GM12872 (cell line): ENCODE measurements at regions not wholly inside any gene's neighbourhood (a gene's known extent, or its start where the extent isn't known, plus 50 kb on each side); places are given as distances from the start of the nearest gene placed in this dataset.

Experiments used
- TF ChIP-seq, protein P1 (sequence below): IDR thresholded peaks from 3 replicates; pipeline ENCODE4 v1.5.1; 2011; ENCODE audit warnings: low read depth, mild to moderate bottlenecking, low read length, moderate library complexity; ENCODE audit not compliant: insufficient read depth

DNA sequence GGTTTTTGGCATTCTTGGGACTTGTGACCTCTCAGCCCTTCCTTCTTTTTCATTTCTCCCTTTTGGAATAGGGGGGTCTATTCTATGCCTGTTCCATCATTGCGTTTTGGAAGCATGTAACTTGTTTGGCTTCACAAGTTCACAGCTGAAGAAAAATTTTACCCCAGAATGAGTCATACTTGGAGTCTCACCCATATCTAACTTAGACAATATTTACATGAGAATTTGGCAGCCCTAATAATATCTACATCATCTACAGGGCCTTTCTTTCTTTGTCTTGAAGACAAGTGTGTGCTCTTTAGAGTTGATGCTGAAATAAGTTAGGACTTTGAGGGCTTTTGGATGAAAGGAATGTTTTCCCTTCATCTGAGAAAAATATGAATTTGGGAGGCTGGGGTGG, 1312.9 kb upstream of the FLRT2 start:
- TF ChIP-seq, protein P1, sequence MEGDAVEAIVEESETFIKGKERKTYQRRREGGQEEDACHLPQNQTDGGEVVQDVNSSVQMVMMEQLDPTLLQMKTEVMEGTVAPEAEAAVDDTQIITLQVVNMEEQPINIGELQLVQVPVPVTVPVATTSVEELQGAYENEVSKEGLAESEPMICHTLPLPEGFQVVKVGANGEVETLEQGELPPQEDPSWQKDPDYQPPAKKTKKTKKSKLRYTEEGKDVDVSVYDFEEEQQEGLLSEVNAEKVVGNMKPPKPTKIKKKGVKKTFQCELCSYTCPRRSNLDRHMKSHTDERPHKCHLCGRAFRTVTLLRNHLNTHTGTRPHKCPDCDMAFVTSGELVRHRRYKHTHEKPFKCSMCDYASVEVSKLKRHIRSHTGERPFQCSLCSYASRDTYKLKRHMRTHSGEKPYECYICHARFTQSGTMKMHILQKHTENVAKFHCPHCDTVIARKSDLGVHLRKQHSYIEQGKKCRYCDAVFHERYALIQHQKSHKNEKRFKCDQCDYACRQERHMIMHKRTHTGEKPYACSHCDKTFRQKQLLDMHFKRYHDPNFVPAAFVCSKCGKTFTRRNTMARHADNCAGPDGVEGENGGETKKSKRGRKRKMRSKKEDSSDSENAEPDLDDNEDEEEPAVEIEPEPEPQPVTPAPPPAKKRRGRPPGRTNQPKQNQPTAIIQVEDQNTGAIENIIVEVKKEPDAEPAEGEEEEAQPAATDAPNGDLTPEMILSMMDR = no peak

DNA sequence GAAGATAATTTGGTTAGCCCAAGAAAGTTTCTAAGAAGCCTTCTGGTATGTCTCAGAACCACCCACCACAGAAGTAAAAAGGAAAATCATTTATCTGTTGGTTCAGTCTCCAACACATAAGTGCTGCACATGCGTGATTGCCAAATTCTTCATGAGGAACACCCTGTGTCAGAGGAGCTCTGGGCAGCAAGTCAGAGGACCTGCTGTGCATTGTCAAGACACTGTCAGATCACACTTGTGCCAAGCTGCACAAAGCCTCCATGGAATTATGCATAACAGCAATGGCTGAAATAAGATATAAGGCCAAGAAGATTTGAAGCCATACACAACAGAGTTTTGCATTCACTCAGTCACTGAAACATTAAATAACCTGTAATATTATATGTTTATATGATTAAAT, 1304.7 kb upstream of the FLRT2 start:
- TF ChIP-seq, protein P1 = no peak

DNA sequence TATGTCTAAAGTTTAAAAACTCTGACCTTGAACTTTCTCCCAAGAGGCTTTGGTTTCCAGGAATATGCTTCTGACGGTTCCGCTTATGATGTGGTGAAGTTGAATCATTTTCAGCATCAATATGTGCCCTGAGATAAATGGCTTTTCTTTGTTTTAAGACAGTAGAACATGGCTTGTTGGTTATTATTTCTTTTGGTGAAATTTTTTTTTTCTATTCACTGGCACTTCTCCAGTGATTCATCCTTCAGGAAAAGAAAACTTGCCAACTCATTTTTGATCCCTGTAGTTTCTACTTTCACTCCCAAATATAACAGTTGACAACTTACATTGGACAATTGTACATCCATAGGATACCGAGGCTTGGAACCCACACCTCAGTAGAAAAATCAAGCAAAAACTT, 1301.2 kb upstream of the FLRT2 start:
- TF ChIP-seq, protein P1 = no peak

DNA sequence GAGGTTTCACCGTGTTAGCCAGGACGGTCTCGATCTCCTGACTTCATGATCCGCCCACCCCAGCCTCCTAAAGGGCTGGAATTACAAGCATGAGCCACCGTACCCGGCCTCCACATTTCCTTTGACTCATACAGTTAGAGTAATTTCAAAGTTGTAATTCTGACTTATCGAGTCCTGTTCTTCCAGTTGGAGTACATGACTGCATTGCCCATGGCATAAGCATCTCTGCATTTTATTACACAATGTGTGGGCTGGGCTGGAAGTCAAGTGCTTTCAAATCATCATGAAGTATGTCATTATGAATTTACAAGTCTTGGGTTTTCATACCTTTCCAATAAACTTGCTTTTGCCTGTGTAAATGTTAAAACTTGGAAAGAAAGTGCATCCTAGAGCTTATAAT, 1295.7 kb upstream of the FLRT2 start:
- TF ChIP-seq, protein P1 = no peak

DNA sequence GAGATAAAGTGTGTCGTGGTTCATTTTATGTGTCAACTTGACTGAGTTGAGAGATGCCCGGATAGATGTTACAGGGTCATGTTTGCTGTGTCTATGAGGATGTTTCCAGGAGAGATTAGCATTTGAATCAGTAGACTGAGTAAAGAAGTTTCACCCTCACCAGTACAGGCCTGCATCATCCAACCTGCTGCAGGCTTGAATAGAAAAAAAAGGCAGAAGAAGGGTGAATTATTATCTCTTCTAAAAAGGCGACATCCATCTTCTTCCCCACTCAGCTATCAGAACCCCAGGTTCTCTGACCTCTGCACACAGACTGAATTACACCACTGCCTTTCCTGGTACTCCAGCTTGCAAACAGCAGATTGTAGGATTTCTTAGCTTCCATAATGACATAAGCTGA, 1293.7 kb upstream of the FLRT2 start:
- TF ChIP-seq, protein P1 = no peak

DNA sequence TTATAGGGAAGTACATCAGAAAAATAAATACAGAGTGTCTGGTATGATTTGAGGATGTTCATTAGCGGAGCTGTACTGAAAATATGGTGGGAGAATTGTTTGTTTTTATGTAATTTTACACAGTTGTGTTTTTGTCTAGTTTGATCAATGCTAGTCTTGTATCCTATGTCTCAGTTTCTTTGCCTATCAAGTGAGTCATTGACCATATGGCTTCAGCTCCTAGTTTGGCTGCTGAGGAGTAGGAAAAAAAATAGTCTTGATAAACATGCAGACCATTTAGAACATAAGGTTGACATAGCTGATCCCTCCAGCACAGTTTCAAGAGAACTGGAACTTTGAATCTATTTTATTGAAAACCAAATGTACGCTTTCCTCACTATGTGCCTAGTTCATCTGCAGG, 1292.1 kb upstream of the FLRT2 start:
- TF ChIP-seq, protein P1 = no peak

DNA sequence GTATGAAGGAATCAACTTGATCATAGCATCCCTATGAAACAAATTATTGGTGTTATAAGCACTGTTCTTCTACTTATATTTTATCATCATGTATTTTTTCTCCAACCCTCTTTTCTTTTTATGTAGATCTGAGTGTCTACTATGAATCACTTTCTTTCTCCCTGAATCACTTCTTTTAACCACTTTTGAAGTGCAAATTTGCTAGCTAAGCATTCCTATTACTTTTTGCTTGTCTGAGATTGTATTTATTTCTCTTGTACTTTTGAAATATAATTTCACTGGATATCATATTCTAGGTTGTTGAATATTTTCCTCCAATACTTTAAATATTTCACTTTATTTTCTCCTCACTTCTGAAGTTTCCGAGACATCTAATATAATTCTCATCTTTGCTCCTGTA, 1282.3 kb upstream of the FLRT2 start:
- TF ChIP-seq, protein P1 = no peak

DNA sequence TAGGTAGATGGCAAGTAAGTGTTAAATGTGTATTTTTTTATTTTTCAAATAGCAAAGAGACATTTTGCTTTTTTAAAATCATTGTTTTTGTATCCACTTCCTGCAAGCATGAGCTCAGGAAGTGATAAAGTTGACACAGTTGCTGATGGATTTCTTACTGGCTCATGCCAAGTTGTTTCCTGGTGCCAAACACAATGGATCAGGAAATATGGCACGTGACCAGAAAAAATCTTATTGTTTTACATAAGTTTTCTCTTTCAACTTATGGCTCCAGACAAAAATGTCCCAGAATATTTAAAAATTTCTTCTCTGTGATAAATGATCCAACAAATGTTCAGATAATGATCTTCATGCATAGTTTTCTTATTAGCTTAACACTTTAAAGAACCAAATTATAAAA, 1279.1 kb upstream of the FLRT2 start:
- TF ChIP-seq, protein P1 = no peak
